GM12878 (cell line): ENCODE measurements at regions not wholly inside any gene's neighbourhood (a gene's known extent, or its start where the extent isn't known, plus 50 kb on each side); places are given as distances from the start of the nearest gene placed in this dataset.

Experiments
- ATAC-seq: fragments of 200-7000 bp; cut with Tn5 transposase; 3 replicates; pipeline ENCODE4 v1.9.1; 2020; ENCODE audit warnings: mild to moderate bottlenecking, moderate library complexity
- BruUV-seq: library from RNA; stranded (reverse); fragments of 400-500 nt; replicated peaks from 2 replicates; lab custom pipeline; 2021; lab: Mats Ljungman, UMichigan
- CTCF ChIA-PET: fragments of 300-600 bp; sonication (Branson Sonifier 250); formaldehyde crosslinking; extraction: SDS; loops from one replicate; lab custom pipeline; 2021; ENCODE audit warnings: inconsistent platforms; lab: Yijun Ruan, JAX
- POLR2A ChIA-PET: fragments of 350-600 bp; formaldehyde crosslinking; extraction: SDS; loops from one replicate; lab custom pipeline; 2021; ENCODE audit warnings: inconsistent platforms; lab: Charles Lee
- RAD21 ChIA-PET: fragments of 300-600 bp; sonication (Branson Sonifier 250); formaldehyde crosslinking; loops from one replicate; lab custom pipeline; 2023; ENCODE audit warnings: antibody characterized with exemption; ENCODE audit not compliant: unreplicated experiment; lab: Charles Lee
- SMC1A ChIA-PET: fragments of 300-600 bp; sonication (Branson Sonifier 250); formaldehyde crosslinking; loops from one replicate; lab custom pipeline; 2023; ENCODE audit not compliant: unreplicated experiment, uncharacterized antibody; lab: Charles Lee
- DNase-seq: peaks from one replicate; pipeline ENCODE4 v3.0.0-alpha.2; 2011; ENCODE audit warnings: low read depth, low spot score
- FAIRE-seq: peaks from 3 replicates; lab custom pipeline; 2011; peaks lifted over from hg19 to GRCh38; lab: Jason Lieb, UNC
- H2AFZ ChIP-seq: 2 replicates; pipeline ENCODE4 v1.6.0; 2011; ENCODE audit warnings: low read depth, low read length, control low read depth; ENCODE audit not compliant: control insufficient read depth
- H3K27ac ChIP-seq: 2 replicates; pipeline ENCODE4 v1.5.1; 2011; ENCODE audit warnings: control low read depth; ENCODE audit not compliant: control insufficient read depth, insufficient read depth
- H3K27me3 ChIP-seq, 2 experiments: replicated peaks in 1 of 2; 2 replicates each; pipeline versions ENCODE4 v1.6.0 to v1.6.1; 2011; ENCODE audit warnings: low read length in 1 of 2; ENCODE audit not compliant: control insufficient read depth in 2 of 2, insufficient read depth in 2 of 2
- H3K36me3 ChIP-seq, 2 experiments: 2 replicates each; pipeline ENCODE4 v1.5.1; 2011; ENCODE audit warnings: low read length in 1 of 2; ENCODE audit not compliant: control insufficient read depth in 2 of 2, insufficient read depth in 2 of 2
- H3K4me1 ChIP-seq: 2 replicates; pipeline ENCODE4 v1.6.1; 2011; ENCODE audit warnings: mild to moderate bottlenecking, low read length, moderate library complexity, mixed read lengths; ENCODE audit not compliant: control insufficient read depth, insufficient read depth
- H3K4me2 ChIP-seq: 2 replicates; pipeline ENCODE4 v1.6.0; 2011; ENCODE audit warnings: control low read depth; ENCODE audit not compliant: control insufficient read depth, insufficient read depth
- H3K4me3 ChIP-seq: fragments of 200-600 bp; sonication (generic); 2 replicates; pipeline ENCODE4 v1.5.1; 2016
- H3K79me2 ChIP-seq: 2 replicates; pipeline ENCODE4 v1.6.0; 2011; ENCODE audit warnings: low read length; ENCODE audit not compliant: control insufficient read depth, insufficient read depth
- H3K9ac ChIP-seq: 2 replicates; pipeline ENCODE4 v1.8.0; 2011; ENCODE audit warnings: low read length, control low read depth, mixed read lengths; ENCODE audit not compliant: control insufficient read depth, insufficient read depth
- H3K9me3 ChIP-seq: replicated peaks from 3 replicates; pipeline ENCODE4 v1.5.1; 2011; ENCODE audit warnings: mild to moderate bottlenecking, low read length; ENCODE audit not compliant: control insufficient read depth, insufficient read depth
- H4K20me1 ChIP-seq: 2 replicates; pipeline ENCODE4 v1.6.0; 2011; ENCODE audit not compliant: control insufficient read depth, insufficient read depth
- MTA2 ChIP-seq: fragments of 450-650 bp; IDR thresholded peaks from 2 replicates; pipeline ENCODE4 v1.6.1; 2016; ENCODE audit warnings: low read depth, mild to moderate bottlenecking, moderate library complexity
- NR2C1 ChIP-seq: fragments of 450-650 bp; IDR thresholded peaks from 2 replicates; pipeline ENCODE4 v1.6.1; 2017; ENCODE audit warnings: antibody characterized with exemption, mild to moderate bottlenecking, moderate library complexity
- NR2C2 ChIP-seq: IDR thresholded peaks from 2 replicates; pipeline ENCODE4 v1.6.1; 2011; ENCODE audit warnings: borderline replicate concordance, low read depth; ENCODE audit not compliant: control insufficient read depth, insufficient read length
- WGBS: methylation state at CpG from one replicate; pipeline ENCODE4 v1.1.6; 2016; ENCODE audit warnings: low lambda C conversion rate; ENCODE audit not compliant: insufficient replicate concordance, insufficient coverage; ENCODE audit errors: missing lambda C conversion rate; 5-methylcytosine and 5-hydroxymethylcytosine counted together
- in situ Hi-C: fragments of 300-500 bp; cut with MboI; formaldehyde crosslinking; loops from 9 replicates; pipeline ENCODE4 v1.14.3; 2018; ENCODE audit warnings: mixed read lengths
- intact Hi-C: fragments of 100-400 bp; cut with micrococcal nuclease; formaldehyde crosslinking; loops from one replicate; pipeline ENCODE4 v1.14.2; 2022; ENCODE audit not compliant: unreplicated experiment
- TF ChIP-seq, protein P1 (sequence below): IDR thresholded peaks from 2 replicates; pipeline ENCODE4 v1.6.1; 2011; ENCODE audit warnings: low read depth, low read length, improper control_type of control experiment, borderline replicate concordance
- TF ChIP-seq, protein P2 (sequence below): fragments of 450-650 bp; IDR thresholded peaks from 2 replicates; pipeline ENCODE4 v1.6.1; 2017; ENCODE audit warnings: borderline replicate concordance

- WGBS, result 22% methylated on average over 4 of the region's 4 CpGs
- SMC1A ChIA-PET, result no interaction called here
These were observed 1321.0 kb downstream of the ROBO2 start for GRCh38 chr3:78360849-78361248.

More at GRCh38 chr3:78360849-78361248, 1321.0 kb downstream of the ROBO2 start:
- no peak overlapping the region for H3K4me2 ChIP-seq
- no peaks in the 10 kb centered on the region; a peak in 1 of 4 replicates for H3K27me3 ChIP-seq
- TF ChIP-seq NR2C1, result no peak
- TF ChIP-seq, protein P1, sequence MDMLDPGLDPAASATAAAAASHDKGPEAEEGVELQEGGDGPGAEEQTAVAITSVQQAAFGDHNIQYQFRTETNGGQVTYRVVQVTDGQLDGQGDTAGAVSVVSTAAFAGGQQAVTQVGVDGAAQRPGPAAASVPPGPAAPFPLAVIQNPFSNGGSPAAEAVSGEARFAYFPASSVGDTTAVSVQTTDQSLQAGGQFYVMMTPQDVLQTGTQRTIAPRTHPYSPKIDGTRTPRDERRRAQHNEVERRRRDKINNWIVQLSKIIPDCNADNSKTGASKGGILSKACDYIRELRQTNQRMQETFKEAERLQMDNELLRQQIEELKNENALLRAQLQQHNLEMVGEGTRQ, result no peak
- TF ChIP-seq NR2C2, result no peak
- no peak for TF ChIP-seq MTA2
- TF ChIP-seq, protein P2, sequence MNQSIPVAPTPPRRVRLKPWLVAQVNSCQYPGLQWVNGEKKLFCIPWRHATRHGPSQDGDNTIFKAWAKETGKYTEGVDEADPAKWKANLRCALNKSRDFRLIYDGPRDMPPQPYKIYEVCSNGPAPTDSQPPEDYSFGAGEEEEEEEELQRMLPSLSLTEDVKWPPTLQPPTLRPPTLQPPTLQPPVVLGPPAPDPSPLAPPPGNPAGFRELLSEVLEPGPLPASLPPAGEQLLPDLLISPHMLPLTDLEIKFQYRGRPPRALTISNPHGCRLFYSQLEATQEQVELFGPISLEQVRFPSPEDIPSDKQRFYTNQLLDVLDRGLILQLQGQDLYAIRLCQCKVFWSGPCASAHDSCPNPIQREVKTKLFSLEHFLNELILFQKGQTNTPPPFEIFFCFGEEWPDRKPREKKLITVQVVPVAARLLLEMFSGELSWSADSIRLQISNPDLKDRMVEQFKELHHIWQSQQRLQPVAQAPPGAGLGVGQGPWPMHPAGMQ, result no peak
- TF ChIP-seq, all 136 proteins: peak for 0
- ChIA-PET POLR2A (no interaction called here), RAD21 (no interaction called here), CTCF (interaction anchor here (0.6 kb wide), 1 partner anchor 930 kb away, joined by 3 read pairs; no protein-coding TSS in a partner anchor)
- FAIRE-seq, result no peak
- Histone ChIP-seq H4K20me1 (no peaks in the 10 kb centered on the region), H3K36me3 (no peaks in the 10 kb centered on the region), H3K4me3 (no peak overlapping the region), H3K9me3 (no peaks in the 10 kb centered on the region), H3K79me2 (no peaks in the 10 kb centered on the region), H3K9ac (no peak overlapping the region), H2AFZ (no peak overlapping the region), H3K27ac (no peak overlapping the region), H3K4me1 (no peaks in the 10 kb centered on the region)
- no TSS peak for BruUV-seq
- intact Hi-C loops (no loop called here), in situ Hi-C loops (no loop called here)
- no peak for ATAC-seq
- DNase-seq, result no peak
